ENCODE measurements at regions not wholly inside any gene's neighbourhood (a gene's known extent, or its start where the extent isn't known, plus 50 kb on each side); places are given as distances from the start of the nearest gene placed in this dataset.

DNA sequence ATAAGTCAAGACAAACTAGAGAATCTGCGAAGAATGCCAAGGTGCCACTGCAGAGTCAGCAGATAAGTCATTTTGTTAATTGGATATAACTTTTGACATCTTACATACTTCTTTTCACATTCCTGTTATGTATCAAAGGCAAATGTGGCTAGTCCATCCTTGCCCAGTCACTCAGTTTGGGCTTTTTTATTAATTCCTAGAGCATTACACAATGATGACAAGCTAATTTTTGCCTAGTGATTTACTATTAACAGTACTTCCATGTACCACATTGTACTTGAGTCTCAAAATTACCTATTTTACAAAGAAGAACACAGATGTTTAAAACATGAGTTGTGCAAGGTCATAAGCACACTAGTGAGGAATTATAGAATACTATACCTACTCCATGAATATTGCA, 680.8 kb downstream of the DNAH5 start:
- H3K27ac ChIP-seq, result no peak overlapping the region
- intact Hi-C loops (cut with DNase I; ENCODE audit: low total_unique reads), result no loop called here

DNA sequence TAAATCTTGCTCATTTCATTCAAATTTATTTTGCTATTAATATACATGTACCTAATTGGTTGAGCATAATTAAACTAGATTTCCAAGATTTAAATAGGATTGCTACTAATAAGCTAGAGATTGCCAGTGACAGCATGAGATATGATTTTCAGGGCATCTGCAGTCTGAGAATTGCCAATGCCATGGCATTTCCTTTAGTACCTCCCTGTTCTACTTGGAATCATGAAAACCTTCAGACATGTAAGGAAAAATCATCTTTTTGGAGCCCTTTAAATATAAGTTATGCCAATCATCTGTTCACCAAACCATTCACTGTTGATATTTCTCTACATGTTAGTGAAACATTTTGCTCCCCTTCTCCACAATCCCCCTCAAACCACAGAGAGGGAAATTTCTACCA, 691.4 kb downstream of the DNAH5 start:
- no peak overlapping the region for H3K4me3 ChIP-seq
- no peak overlapping the region for H3K27ac ChIP-seq
- peaks cover 0 to 8% (median 0%) of the 10 kb centered on the region in 8 donors for H3K9me3 ChIP-seq
- DNase-seq, result no peak
- TF ChIP-seq, protein P1, sequence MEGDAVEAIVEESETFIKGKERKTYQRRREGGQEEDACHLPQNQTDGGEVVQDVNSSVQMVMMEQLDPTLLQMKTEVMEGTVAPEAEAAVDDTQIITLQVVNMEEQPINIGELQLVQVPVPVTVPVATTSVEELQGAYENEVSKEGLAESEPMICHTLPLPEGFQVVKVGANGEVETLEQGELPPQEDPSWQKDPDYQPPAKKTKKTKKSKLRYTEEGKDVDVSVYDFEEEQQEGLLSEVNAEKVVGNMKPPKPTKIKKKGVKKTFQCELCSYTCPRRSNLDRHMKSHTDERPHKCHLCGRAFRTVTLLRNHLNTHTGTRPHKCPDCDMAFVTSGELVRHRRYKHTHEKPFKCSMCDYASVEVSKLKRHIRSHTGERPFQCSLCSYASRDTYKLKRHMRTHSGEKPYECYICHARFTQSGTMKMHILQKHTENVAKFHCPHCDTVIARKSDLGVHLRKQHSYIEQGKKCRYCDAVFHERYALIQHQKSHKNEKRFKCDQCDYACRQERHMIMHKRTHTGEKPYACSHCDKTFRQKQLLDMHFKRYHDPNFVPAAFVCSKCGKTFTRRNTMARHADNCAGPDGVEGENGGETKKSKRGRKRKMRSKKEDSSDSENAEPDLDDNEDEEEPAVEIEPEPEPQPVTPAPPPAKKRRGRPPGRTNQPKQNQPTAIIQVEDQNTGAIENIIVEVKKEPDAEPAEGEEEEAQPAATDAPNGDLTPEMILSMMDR (IDR thresholded peaks at IDR 0.05 in 8 of 11, conservative IDR thresholded peaks at IDR 0.05 in 3 of 11), result no peak
- no peak for TF ChIP-seq POLR2A (IDR thresholded peaks at IDR 0.05)
- TF ChIP-seq POLR2AphosphoS5 (IDR thresholded peaks at IDR 0.05), result no peak
- no peaks in the 10 kb centered on the region for H3K36me3 ChIP-seq
- H3K27me3 ChIP-seq (replicated peaks in 1 of 7), result no peaks in the 10 kb centered on the region
- intact Hi-C loops (cut with DNase I; ENCODE audit: low total_unique reads), result no loop called here
- H3K4me1 ChIP-seq, result no peaks in the 10 kb centered on the region

More for the DNA sequence above, 680.8 kb downstream of the DNAH5 start:
- no peak for DNase-seq
- H3K4me3 ChIP-seq, result no peak overlapping the region
- H3K27me3 ChIP-seq (replicated peaks in 1 of 7), result no peaks in the 10 kb centered on the region
- H3K4me1 ChIP-seq, result no peaks in the 10 kb centered on the region
- WGBS, 5 donors, result 87 to 96% (median 91%) methylated on average over 1 of the region's 1 CpG
- H3K9me3 ChIP-seq, result peaks cover 0 to 13% (median 0%) of the 10 kb centered on the region in 8 donors
- no peak for TF ChIP-seq POLR2AphosphoS5 (IDR thresholded peaks at IDR 0.05)
- no peak for TF ChIP-seq POLR2A (IDR thresholded peaks at IDR 0.05)
- TF ChIP-seq, protein P1 (IDR thresholded peaks at IDR 0.05 in 8 of 11, conservative IDR thresholded peaks at IDR 0.05 in 3 of 11), result no peak
- H3K36me3 ChIP-seq, result no peaks in the 10 kb centered on the region

DNA sequence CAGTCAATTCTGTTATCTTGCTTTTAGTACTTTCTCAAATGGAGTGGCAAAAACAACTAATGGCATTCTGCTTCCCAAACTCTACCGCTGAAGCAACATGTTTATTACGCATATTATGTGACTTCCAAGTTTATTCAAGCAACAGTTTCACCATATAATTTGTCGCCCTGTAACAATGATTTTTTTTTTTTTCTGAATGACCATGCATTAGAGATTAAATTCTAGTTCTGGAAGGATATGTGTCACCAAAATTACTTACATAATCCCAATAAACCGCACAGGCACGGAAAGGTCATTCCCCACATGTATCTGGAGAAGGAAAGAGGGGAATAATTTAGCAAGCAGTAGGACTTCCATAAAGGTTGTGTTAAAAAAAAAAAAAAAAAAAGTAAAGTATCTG, 691.8 kb downstream of the DNAH5 start:
- no peak for TF ChIP-seq POLR2A (IDR thresholded peaks at IDR 0.05)
- TF ChIP-seq, protein P1 (IDR thresholded peaks at IDR 0.05 in 8 of 11, conservative IDR thresholded peaks at IDR 0.05 in 3 of 11), result no peak
- no peak for TF ChIP-seq POLR2AphosphoS5 (IDR thresholded peaks at IDR 0.05)
- peaks cover 0 to 8% (median 0%) of the 10 kb centered on the region in 8 donors for H3K9me3 ChIP-seq
- H3K27ac ChIP-seq, result no peak overlapping the region
- no peak overlapping the region for H3K4me3 ChIP-seq
- no peak for DNase-seq
- WGBS, 5 donors, result 90 to 96% (median 94%) methylated on average over 5 of the region's 5 CpGs
- H3K27me3 ChIP-seq (replicated peaks in 1 of 7), result no peaks in the 10 kb centered on the region
- H3K4me1 ChIP-seq, result no peaks in the 10 kb centered on the region
- no peaks in the 10 kb centered on the region for H3K36me3 ChIP-seq
- intact Hi-C loops (cut with DNase I; ENCODE audit: low total_unique reads), result no loop called here

DNA sequence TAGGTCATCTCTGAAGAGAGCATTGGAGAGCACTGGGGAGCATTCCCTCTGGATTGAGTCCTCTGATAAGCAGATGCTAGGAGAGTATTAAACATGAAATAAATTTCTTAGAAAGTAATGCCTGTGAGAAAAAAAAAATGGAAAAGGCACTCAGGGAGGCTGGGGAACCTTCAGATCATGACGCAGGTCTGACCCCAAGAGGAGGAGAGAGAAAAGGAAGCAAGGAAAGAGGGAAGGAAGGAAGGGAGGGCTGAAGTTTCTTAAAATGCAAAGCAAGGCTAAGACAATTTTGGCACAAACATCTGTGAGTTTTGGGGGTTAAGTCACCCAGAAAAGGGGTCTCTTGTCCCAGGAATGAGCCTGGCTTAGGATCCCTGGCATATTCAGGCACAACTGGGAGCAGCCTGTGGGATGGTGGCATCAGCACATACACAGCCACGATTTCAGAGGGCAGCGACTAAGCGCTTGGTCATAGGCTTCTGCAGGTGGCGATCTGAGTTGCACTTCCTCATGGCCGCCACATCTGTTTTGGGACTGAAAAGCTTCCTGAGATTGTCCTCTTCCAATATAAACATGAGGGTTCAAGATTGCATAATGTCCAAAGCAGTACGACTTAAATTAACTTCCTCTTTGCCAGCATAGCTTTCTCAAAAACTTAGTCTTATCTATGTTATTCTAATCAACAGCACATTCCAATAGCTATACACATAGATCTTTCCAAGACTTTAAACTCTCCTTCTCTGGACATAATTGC, 692.7 kb downstream of the DNAH5 start:
- Histone ChIP-seq H3K36me3 (no peaks in the 10 kb centered on the region), H3K4me1 (no peaks in the 10 kb centered on the region), H3K27me3 (replicated peaks in 1 of 7) (no peaks in the 10 kb centered on the region), H3K9me3 (peaks cover 0 to 3% (median 0%) of the 10 kb centered on the region in 8 donors), H3K4me3 (no peak overlapping the region), H3K27ac (no peak overlapping the region)
- DNase-seq, result no peak
- no peak for TF ChIP-seq POLR2A (IDR thresholded peaks at IDR 0.05)
- TF ChIP-seq, protein P1 (IDR thresholded peaks at IDR 0.05 in 8 of 11, conservative IDR thresholded peaks at IDR 0.05 in 3 of 11), result no peak
- TF ChIP-seq POLR2AphosphoS5 (IDR thresholded peaks at IDR 0.05), result no peak
- intact Hi-C loops (cut with DNase I; ENCODE audit: low total_unique reads), result no loop called here
- WGBS, 5 donors, result 11 to 24% (median 17%) methylated on average over 7 of the region's 7 CpGs
